Colonic mucosa (tissue), 4 donors: ENCODE measurements at regions not wholly inside any gene's neighbourhood (a gene's known extent, or its start where the extent isn't known, plus 50 kb on each side); places are given as distances from the start of the nearest gene placed in this dataset.
"Not testable (repeated sequence)": the region's sequence is repeated elsewhere in the genome, so short reads cannot be mapped to it uniquely, and the experiment has no call there.

Experiments
- DNase-seq: peaks from one replicate; pipeline ENCODE4 v3.0.0-alpha.2; 2020
- H3K27ac ChIP-seq: fragments of 200-600 bp; one replicate; pipeline ENCODE4 v1.8.0; 2021
- H3K27me3 ChIP-seq: fragments of 200-600 bp; one replicate; pipeline ENCODE4 v1.8.0; 2021
- H3K36me3 ChIP-seq: fragments of 200-600 bp; one replicate; pipeline ENCODE4 v1.8.0; 2021
- H3K4me1 ChIP-seq: fragments of 200-600 bp; one replicate; pipeline ENCODE4 v1.8.0; 2021; ENCODE audit warnings: mild to moderate bottlenecking
- H3K4me3 ChIP-seq: fragments of 200-600 bp; one replicate; pipeline ENCODE4 v1.8.0; 2021
- H3K9ac ChIP-seq, 2 donors: one replicate each; pipeline ENCODE4 v1.7.0; 2013; ENCODE audit warnings: control low read depth in 2 of 2, low read depth in 2 of 2, low read length in 2 of 2
- H3K9me3 ChIP-seq: fragments of 200-600 bp; one replicate; pipeline ENCODE4 v1.8.0; 2021
- intact Hi-C: fragments of 100-400 bp; cut with DNase I; formaldehyde crosslinking; loops from one replicate; pipeline ENCODE4 v1.14.1; 2022
- TF ChIP-seq, protein P1 (sequence below): fragments of 200-600 bp; IDR thresholded peaks from one replicate; pipeline ENCODE4 v1.8.0; 2022; ENCODE audit warnings: antibody characterized with exemption, mild to moderate bottlenecking
- donor health status: healthy.
- donor health status: DM: no; HTN: no; CAD: no.
- donor health status: DM: no; HTN: no; CAD: no.

DNA sequence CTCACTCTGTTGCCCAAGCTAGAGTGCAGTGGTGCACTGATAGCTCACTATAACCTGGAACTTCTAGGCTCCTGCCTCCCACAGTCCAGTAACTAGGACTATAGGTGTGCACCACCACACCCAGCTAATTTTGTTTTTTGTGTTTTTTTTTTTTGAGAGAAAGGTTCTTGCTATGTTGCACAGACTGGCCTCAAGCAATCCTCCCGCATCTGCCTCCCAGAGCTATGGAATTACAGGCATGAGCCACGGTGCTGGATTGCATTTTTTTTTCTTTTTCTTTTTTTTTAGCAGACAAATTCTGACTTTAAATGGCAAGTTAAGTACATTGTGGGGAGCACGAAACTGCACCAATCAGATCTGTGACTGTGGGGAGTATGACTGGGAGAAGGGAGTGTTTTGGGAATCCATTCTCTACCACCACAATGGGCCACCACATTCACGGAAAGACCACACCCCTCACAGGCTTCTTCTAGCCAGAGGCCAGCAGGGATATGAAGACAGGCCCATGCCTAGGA lies 58.1 kb upstream of the MSMB start:
- H3K4me1 ChIP-seq: peaks cover 4% of the 10 kb centered on the region
- no peak overlapping the region for H3K27ac ChIP-seq
- H3K9me3 ChIP-seq: no peaks in the 10 kb centered on the region
- no peak for DNase-seq
- H3K4me3 ChIP-seq: no peak overlapping the region
- no peaks in the 10 kb centered on the region for H3K27me3 ChIP-seq
- no peak overlapping the region for H3K9ac ChIP-seq
- intact Hi-C loops: no loop called here
- no peaks in the 10 kb centered on the region for H3K36me3 ChIP-seq
- TF ChIP-seq, protein P1, sequence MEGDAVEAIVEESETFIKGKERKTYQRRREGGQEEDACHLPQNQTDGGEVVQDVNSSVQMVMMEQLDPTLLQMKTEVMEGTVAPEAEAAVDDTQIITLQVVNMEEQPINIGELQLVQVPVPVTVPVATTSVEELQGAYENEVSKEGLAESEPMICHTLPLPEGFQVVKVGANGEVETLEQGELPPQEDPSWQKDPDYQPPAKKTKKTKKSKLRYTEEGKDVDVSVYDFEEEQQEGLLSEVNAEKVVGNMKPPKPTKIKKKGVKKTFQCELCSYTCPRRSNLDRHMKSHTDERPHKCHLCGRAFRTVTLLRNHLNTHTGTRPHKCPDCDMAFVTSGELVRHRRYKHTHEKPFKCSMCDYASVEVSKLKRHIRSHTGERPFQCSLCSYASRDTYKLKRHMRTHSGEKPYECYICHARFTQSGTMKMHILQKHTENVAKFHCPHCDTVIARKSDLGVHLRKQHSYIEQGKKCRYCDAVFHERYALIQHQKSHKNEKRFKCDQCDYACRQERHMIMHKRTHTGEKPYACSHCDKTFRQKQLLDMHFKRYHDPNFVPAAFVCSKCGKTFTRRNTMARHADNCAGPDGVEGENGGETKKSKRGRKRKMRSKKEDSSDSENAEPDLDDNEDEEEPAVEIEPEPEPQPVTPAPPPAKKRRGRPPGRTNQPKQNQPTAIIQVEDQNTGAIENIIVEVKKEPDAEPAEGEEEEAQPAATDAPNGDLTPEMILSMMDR: no peak

DNA sequence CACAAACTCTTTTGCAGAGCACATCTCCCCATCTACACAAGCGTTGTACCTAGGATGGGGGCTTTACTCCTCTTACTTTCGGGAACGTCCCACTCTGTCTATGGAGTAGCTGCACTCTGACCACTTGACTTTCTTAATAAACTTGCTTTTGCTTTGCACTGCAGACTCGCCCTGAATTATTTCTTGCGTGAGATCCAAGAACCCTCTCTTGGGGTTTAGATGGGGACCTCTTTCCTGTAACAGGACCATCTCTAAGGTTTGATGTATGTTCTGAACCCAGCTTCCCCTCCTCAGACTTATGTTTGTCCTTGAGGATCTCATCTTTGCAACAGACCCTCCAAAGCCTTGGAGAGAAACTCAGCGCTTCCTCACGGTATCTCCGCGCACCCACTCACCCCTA lies 59.3 kb upstream of the MSMB start:
- H3K9ac ChIP-seq, DNase-seq, H3K36me3 ChIP-seq, H3K27ac ChIP-seq, H3K4me3 ChIP-seq, H3K27me3 ChIP-seq, H3K4me1 ChIP-seq, H3K9me3 ChIP-seq, intact Hi-C loops: not testable (repeated sequence)

DNA sequence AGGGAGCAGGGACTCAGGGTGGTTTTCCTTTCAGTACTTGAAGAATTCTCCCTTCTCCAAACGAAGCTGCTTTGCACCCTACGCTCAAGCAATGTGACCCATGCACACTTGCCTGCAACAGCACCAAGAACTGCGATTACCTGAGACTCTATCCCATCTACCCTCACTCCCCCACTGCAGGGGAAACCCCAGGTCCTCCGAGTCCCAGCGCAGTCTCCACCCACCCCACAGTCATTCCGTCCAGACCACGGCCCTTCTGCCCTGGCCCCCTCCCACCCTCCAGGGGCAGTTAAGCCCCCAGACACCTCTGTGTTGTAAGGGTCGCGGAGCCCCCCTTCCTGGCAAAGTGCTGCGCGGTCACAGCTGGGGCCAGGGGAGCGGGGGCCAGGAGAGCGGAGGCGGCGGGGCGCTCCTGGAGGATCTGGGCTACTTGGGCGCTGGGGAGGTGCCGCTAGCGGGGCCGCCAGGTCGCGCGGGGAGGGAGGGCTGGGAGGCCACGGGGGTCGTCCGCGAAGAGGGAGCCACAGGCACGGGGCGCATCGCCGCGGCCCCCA lies 59.9 kb upstream of the MSMB start:
- H3K9me3 ChIP-seq, H3K27me3 ChIP-seq, H3K36me3 ChIP-seq, H3K4me1 ChIP-seq, H3K27ac ChIP-seq, DNase-seq, intact Hi-C loops: not testable (repeated sequence)
- Histone ChIP-seq H3K9ac (peak overlapping the region in 1 of 2 donors; percentile 66), H3K4me3 (peak overlapping the region; percentile 34)

DNA sequence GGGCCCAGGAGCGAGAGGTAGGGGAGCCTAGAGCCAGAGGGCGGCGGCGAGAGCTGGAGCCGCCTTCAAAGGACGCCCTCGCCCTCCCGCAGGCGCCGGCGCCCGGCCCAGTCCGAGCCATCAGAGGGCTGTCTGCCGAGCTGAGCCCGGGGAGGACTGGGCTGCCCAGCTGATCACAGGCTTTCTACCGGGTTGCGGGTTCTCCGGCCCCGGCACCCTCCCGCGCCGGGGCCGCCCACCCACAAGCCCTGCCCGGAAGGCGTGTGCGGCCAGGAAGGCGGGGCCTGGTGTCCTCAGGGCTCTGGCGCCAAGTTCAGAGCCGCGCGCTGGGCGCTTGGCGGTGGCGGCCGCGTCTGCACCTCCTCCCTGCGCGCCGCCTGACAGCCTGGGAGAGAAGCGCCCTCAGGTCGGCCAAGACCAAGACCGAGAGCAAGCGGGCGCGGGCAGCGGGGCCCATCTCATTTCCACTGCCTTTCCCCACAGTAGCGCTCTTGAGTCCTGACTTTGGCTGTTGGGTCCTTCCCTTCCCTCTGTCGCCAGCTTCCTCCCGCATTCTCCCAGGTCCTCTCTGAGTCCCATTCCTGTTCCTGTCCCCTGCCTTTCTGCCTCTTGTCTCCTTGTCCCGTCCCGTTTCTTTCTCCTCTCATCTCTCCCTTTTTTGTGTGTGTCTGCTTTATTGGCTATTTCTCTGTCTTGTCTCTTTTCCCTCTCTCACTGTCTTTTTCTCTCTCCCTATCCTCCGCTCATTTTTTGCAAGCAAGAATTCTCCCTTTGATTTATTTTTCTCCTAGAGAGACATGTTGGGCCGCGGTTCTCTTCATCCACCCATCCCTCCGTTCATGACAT lies 60.6 kb upstream of the MSMB start:
- Histone ChIP-seq H3K9me3 (no peaks in the 10 kb centered on the region), H3K9ac (peak overlapping the region in 1 of 2 donors; percentile 66), H3K27ac (no peak overlapping the region), H3K4me1 (peaks cover 4% of the 10 kb centered on the region), H3K36me3 (no peaks in the 10 kb centered on the region), H3K27me3 (no peaks in the 10 kb centered on the region), H3K4me3 (peak overlapping the region; percentile 34)
- TF ChIP-seq, protein P1: no peak
- intact Hi-C loops: no loop called here
- peak; percentile 66 for DNase-seq

DNA sequence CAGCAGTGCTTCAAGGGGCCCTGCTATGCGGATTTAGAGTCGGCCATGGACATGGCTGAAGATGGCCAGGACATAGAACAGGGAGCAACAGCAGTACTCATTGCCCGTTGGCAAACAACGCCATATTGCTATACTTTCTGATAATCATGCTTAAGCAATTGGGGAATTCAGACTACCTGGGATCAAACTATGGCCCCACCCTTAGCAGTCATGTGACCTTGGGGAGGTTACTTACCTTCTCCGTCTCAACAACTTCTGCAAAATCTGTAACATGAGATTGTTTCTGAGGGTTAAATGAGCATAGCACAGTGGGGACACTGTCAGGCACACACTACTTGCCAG lies 62.1 kb upstream of the MSMB start:
- H3K9ac ChIP-seq, H3K4me1 ChIP-seq, H3K4me3 ChIP-seq, H3K27me3 ChIP-seq, H3K9me3 ChIP-seq, H3K27ac ChIP-seq, H3K36me3 ChIP-seq, intact Hi-C loops, DNase-seq: not testable (repeated sequence)

DNA sequence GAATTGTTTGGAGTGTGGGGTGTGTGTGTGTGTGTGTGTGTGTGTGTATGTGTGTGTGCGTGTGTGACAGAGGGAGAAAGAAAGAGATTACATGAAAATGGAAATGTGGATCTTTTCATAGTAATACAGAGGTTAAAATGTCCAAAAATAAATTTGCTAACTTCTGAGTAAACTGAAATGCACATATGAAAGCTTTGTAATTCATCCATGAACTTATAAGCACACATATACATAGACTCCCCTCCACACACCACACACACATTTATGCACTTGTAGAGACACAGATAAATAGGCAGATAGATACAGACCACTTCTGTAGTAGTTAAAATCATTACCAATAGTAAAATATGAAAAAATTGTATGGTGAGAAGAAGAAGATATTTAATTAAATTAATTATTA lies 108.2 kb upstream of the MSMB start:
- DNase-seq, H3K9me3 ChIP-seq, intact Hi-C loops, H3K36me3 ChIP-seq, H3K4me3 ChIP-seq, H3K9ac ChIP-seq, H3K4me1 ChIP-seq, H3K27me3 ChIP-seq, H3K27ac ChIP-seq: not testable (repeated sequence)

DNA sequence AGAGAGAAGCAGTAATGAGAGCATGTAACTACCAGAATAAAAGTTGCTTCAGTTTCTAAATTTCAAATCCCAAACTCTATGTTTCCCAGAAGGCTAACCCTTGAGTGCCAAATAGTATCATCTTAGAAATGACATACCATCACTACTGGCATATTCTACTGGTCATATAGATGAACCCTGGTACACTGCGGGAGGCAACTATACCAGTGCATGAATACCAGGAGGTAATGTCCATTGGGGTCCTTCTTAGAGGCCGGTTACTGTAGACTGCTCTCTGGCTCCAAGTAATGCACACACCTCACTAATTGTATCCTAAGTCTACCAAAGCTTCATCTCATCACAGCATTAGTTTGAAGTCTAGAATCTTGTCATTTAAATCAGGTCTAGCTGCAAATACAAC lies 108.6 kb upstream of the MSMB start:
- H3K4me3 ChIP-seq, H3K4me1 ChIP-seq, H3K27me3 ChIP-seq, H3K9me3 ChIP-seq, DNase-seq, intact Hi-C loops, H3K9ac ChIP-seq, H3K36me3 ChIP-seq, H3K27ac ChIP-seq: not testable (repeated sequence)

DNA sequence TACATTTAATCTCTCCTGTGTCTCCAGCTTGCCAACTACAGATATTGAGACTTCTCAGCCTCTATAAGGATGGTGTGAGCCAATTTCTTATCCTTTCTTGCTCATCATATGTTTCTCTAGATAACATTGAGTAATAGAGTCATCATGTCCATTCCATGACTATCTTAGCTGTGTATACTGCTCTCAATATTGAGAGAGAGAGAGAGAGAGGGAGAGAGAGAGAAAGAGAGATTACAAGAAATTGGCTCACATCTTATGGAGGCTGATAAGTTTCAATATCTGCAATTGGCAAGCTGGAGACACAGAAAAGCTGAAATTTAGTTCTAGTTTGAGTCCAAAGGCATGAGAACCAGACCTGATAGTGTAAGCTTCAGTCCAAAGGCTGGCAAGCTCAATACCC lies 110.8 kb upstream of the MSMB start:
- intact Hi-C loops, H3K9me3 ChIP-seq, H3K27ac ChIP-seq: not testable (repeated sequence)

More for the DNA sequence above, 110.8 kb upstream of the MSMB start:
- not testable (repeated sequence) for H3K36me3 ChIP-seq, H3K4me3 ChIP-seq, H3K9ac ChIP-seq, DNase-seq, H3K4me1 ChIP-seq, H3K27me3 ChIP-seq
